CD4-positive, alpha-beta T cell (primary cell): ENCODE measurements at regions not wholly inside any gene's neighbourhood (a gene's known extent, or its start where the extent isn't known, plus 50 kb on each side); places are given as distances from the start of the nearest gene placed in this dataset.

ENCODE experiments used
- ATAC-seq: fragments of 200-7000 bp; cut with Tn5 transposase; one replicate; pipeline ENCODE4 v1.10.0; 2022; ENCODE audit warnings: mild to moderate bottlenecking; ENCODE audit not compliant: poor library complexity
- CTCF ChIA-PET: fragments of 350-600 bp; sonication (Branson Sonifier 250); formaldehyde crosslinking; loops from one replicate; lab custom pipeline; 2021; ENCODE audit warnings: antibody characterized with exemption, inconsistent platforms; lab: Charles Lee
- POLR2A ChIA-PET: fragments of 350-600 bp; sonication (Branson Sonifier 250); formaldehyde crosslinking; loops from one replicate; lab custom pipeline; 2021; ENCODE audit warnings: antibody characterized with exemption, inconsistent platforms; lab: Charles Lee
- DNase-seq, 14 experiments: peaks; one replicate each; pipeline ENCODE4 v3.0.0-alpha.2; 2013 to 2020; ENCODE audit warnings: mixed read lengths in 2 of 14
- H3K27ac ChIP-seq, 2 donors: one replicate each; pipeline versions ENCODE4 v1.5.1 to v1.7.0; 2013; ENCODE audit warnings: low read length in 2 of 2, low read depth in 1 of 2, mild to moderate bottlenecking in 1 of 2
- H3K27me3 ChIP-seq, 2 experiments: 1 replicate in 1 of 2; 2 replicates in 1 of 2; pipeline versions ENCODE4 v1.6.1 to v1.7.0; 2013; ENCODE audit warnings: low read length in 2 of 2, control low read depth in 1 of 2, mild to moderate bottlenecking in 1 of 2, moderate library complexity in 1 of 2; ENCODE audit not compliant: insufficient read depth in 2 of 2, control insufficient read depth in 1 of 2
- H3K36me3 ChIP-seq: one replicate; pipeline ENCODE4 v1.6.1; 2013; ENCODE audit warnings: low read length, control low read depth; ENCODE audit not compliant: insufficient read depth
- H3K4me1 ChIP-seq: one replicate; pipeline ENCODE4 v1.6.1; 2013; ENCODE audit warnings: low read length, control low read depth; ENCODE audit not compliant: insufficient read depth
- H3K4me3 ChIP-seq: one replicate; pipeline ENCODE4 v1.5.1; 2013; ENCODE audit warnings: mild to moderate bottlenecking, low read length, moderate library complexity
- H3K9me3 ChIP-seq, 2 experiments: 1 replicate in 1 of 2; 2 replicates in 1 of 2; pipeline versions ENCODE4 v1.6.1 to v1.7.0; 2013; ENCODE audit warnings: low read length in 2 of 2, mild to moderate bottlenecking in 2 of 2, control low read depth in 1 of 2, moderate library complexity in 1 of 2; ENCODE audit not compliant: control insufficient read depth in 1 of 2, insufficient read depth in 1 of 2
- H3K27ac Mint-ChIP-seq: one replicate; pipeline ENCODE4 v1.8.0; 2020; ENCODE audit warnings: mixed read lengths
- H3K27me3 Mint-ChIP-seq: one replicate; pipeline ENCODE4 v1.8.0; 2021; ENCODE audit warnings: mixed read lengths
- H3K36me3 Mint-ChIP-seq: one replicate; pipeline ENCODE4 v1.8.0; 2021; ENCODE audit warnings: low read depth, mixed read lengths
- H3K4me1 Mint-ChIP-seq: one replicate; pipeline ENCODE4 v1.8.0; 2021; ENCODE audit warnings: low read depth, mixed read lengths
- H3K4me3 Mint-ChIP-seq: one replicate; pipeline ENCODE4 v1.8.0; 2020; ENCODE audit warnings: mild to moderate bottlenecking, mixed read lengths
- H3K9me3 Mint-ChIP-seq: one replicate; pipeline ENCODE4 v1.8.0; 2020; ENCODE audit warnings: mixed read lengths
- CTCF ChIP-seq: fragments of 200-600 bp; IDR thresholded peaks from one replicate; pipeline ENCODE4 v1.8.0; 2022; ENCODE audit warnings: antibody characterized with exemption, mild to moderate bottlenecking
- intact Hi-C, 2 experiments: fragments of 100-400 bp; cut with DNase I in 1 of 2; cut with micrococcal nuclease in 1 of 2; formaldehyde crosslinking; loops; one replicate each; pipeline versions ENCODE4 v1.15.1 to v1.9.0; 2023 to 2025; cut with DNase I, micrococcal nuclease

- no peak for TF ChIP-seq CTCF
- H3K4me3 Mint-ChIP-seq: no peak overlapping the region
- CTCF ChIA-PET: no interaction called here
- intact Hi-C loops: no loop called here
- no peaks in the 10 kb centered on the region for H3K27me3 Mint-ChIP-seq
- H3K27ac ChIP-seq: no peak overlapping the region
- H3K27ac Mint-ChIP-seq: no peak overlapping the region
- H3K36me3 Mint-ChIP-seq: no peaks in the 10 kb centered on the region
- POLR2A ChIA-PET: no interaction called here
- no peaks in the 10 kb centered on the region for H3K4me1 Mint-ChIP-seq
- no peak for ATAC-seq
- no peaks in the 10 kb centered on the region for H3K27me3 ChIP-seq
- H3K36me3 ChIP-seq: no peaks in the 10 kb centered on the region
- H3K9me3 Mint-ChIP-seq: no peaks in the 10 kb centered on the region
- no peaks in the 10 kb centered on the region for H3K4me1 ChIP-seq
- H3K4me3 ChIP-seq: no peak overlapping the region
- no peaks in the 10 kb centered on the region for H3K9me3 ChIP-seq
- no peak for DNase-seq
Measured at GRCh38 chr3:82053236-82053635, 291.8 kb upstream of the GBE1 start.

GRCh38 chr3:82050382-82050781 is 288.9 kb upstream of the GBE1 start:
- Mint-ChIP-seq H3K36me3 (no peaks in the 10 kb centered on the region), H3K27me3 (no peaks in the 10 kb centered on the region), H3K9me3 (no peaks in the 10 kb centered on the region), H3K4me1 (no peaks in the 10 kb centered on the region), H3K27ac (no peak overlapping the region), H3K4me3 (no peak overlapping the region)
- intact Hi-C loops: no loop called here
- H3K36me3 ChIP-seq: no peaks in the 10 kb centered on the region
- no peak overlapping the region for H3K4me3 ChIP-seq
- ChIA-PET CTCF (no interaction called here), POLR2A (no interaction called here)
- H3K9me3 ChIP-seq: no peaks in the 10 kb centered on the region
- H3K27me3 ChIP-seq: no peaks in the 10 kb centered on the region
- TF ChIP-seq CTCF: no peak
- ATAC-seq (no peak), DNase-seq (no peak)
- no peak overlapping the region for H3K27ac ChIP-seq
- H3K4me1 ChIP-seq: no peaks in the 10 kb centered on the region

- no peak overlapping the region for H3K27ac Mint-ChIP-seq
- no peaks in the 10 kb centered on the region for H3K9me3 ChIP-seq
- intact Hi-C loops: no loop called here
Measured at GRCh38 chr3:82048711-82049110, 287.3 kb upstream of the GBE1 start.

More at GRCh38 chr3:82048711-82049110, 287.3 kb upstream of the GBE1 start:
- DNase-seq (no peak), ATAC-seq (no peak)
- Mint-ChIP-seq H3K4me1 (no peaks in the 10 kb centered on the region), H3K4me3 (no peak overlapping the region), H3K9me3 (no peaks in the 10 kb centered on the region), H3K27me3 (no peaks in the 10 kb centered on the region), H3K36me3 (no peaks in the 10 kb centered on the region)
- ChIA-PET CTCF (no interaction called here), POLR2A (no interaction called here)
- Histone ChIP-seq H3K36me3 (no peaks in the 10 kb centered on the region), H3K27me3 (no peaks in the 10 kb centered on the region), H3K27ac (no peak overlapping the region), H3K4me3 (no peak overlapping the region), H3K4me1 (no peaks in the 10 kb centered on the region)
- TF ChIP-seq CTCF: no peak
